GM12891 (cell line): ENCODE measurements at regions not wholly inside any gene's neighbourhood (a gene's known extent, or its start where the extent isn't known, plus 50 kb on each side); places are given as distances from the start of the nearest gene placed in this dataset.

ENCODE experiments used
- POLR2A ChIP-seq: IDR thresholded peaks from 2 replicates; pipeline ENCODE4 v1.6.1; 2011; ENCODE audit warnings: low read depth, low read length, control low read depth
- POU2F2 ChIP-seq: IDR thresholded peaks from 2 replicates; pipeline ENCODE4 v1.6.1; 2011; ENCODE audit warnings: low read depth, mild to moderate bottlenecking, control low read depth, low read length, moderate library complexity

- TF ChIP-seq POU2F2 (no peak), POLR2A (no peak)
Measured at GRCh38 chr1:147072482-147073432, 99.5 kb downstream of the PRKAB2 start.
